ENCODE measurements at regions not wholly inside any gene's neighbourhood (a gene's known extent, or its start where the extent isn't known, plus 50 kb on each side); places are given as distances from the start of the nearest gene placed in this dataset.

DNA sequence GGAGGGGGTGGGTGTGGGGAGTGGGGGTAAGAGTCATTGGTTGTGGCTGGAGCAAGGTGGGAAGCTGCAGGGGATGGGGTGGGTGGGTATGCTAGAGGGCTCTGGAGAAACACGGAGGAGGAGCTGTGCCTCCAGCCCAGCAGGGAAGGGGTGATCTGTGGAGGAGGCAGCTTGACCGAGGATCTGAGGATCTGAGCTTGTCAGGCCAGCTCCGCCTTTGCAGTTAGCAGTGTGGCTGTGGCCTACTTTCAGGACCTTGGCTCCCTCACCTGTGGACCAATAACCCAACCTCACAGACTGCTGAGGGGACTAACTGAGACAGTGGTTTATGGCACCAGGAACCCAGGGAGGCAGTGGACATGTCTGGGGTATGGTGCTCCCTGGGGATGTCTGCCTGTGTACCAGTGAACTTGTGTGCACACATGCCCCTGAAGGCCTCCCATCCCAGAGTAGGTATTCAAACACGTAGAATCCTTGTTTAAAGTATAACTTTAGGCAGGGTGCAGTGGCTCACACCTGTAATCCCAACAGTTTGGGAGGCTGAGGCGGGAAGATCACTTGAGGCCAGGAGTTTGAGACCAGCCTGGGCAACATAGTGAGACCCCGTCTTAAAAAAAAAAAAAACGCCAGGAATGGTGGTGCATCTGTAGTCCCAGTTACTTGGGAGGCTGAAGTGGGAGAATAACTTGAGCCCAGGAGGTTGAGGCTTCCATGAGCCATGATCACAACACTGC lies 52.5 kb upstream of the LINGO1 start:
- intact Hi-C loops (cut with DNase I): no loop called here
- no peak overlapping the region for H3K4me3 ChIP-seq
- no peaks in the 10 kb centered on the region for H3K36me3 ChIP-seq
- peaks cover 2% of the 10 kb centered on the region for H3K27me3 ChIP-seq
- no peaks in the 10 kb centered on the region for H3K4me1 ChIP-seq
- DNase-seq: no peak
- TF ChIP-seq, protein P1, sequence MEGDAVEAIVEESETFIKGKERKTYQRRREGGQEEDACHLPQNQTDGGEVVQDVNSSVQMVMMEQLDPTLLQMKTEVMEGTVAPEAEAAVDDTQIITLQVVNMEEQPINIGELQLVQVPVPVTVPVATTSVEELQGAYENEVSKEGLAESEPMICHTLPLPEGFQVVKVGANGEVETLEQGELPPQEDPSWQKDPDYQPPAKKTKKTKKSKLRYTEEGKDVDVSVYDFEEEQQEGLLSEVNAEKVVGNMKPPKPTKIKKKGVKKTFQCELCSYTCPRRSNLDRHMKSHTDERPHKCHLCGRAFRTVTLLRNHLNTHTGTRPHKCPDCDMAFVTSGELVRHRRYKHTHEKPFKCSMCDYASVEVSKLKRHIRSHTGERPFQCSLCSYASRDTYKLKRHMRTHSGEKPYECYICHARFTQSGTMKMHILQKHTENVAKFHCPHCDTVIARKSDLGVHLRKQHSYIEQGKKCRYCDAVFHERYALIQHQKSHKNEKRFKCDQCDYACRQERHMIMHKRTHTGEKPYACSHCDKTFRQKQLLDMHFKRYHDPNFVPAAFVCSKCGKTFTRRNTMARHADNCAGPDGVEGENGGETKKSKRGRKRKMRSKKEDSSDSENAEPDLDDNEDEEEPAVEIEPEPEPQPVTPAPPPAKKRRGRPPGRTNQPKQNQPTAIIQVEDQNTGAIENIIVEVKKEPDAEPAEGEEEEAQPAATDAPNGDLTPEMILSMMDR (IDR thresholded peaks at IDR 0.05): no peak
- no peak overlapping the region for H3K27ac ChIP-seq
- H3K9me3 ChIP-seq: no peaks in the 10 kb centered on the region
- ATAC-seq: no peak

DNA sequence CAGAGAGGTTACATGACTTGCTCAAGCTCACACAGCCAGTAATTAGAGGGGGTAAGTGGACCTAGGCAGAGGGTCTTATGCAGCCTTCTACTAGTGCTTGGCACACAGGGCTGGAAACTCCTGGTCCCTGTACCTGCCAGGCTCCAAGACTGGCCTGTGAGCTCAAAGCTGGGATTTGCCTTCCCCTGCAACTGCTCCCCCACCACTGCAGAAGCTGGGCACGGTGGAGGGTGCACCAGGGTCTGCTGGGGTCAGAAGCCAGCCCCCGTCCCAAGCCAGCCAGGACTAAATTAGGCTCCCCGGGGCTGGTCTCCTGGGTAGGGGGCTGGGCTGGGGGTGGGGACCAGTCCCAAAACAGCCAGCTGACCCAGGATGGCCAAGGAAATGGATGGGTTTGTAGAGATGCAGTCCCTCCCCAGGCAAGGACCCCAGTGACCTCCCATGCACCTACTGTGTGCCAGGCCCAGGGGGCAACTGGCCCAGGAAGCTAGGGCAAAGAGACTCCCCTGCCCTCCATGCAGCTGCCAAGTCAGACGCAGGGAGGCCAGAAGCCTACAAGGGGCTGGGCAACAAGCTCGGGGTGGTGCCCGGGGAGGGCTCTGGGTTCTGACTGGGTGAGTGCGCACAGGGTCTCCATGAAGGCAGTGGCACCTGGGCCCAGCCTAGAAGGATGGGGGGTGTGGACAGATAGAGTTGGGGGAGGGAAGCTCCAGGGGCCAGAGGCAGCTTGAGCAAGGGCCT lies 51.8 kb upstream of the LINGO1 start:
- no peaks in the 10 kb centered on the region for H3K27me3 ChIP-seq
- intact Hi-C loops (cut with DNase I): no loop called here
- TF ChIP-seq, protein P1 (IDR thresholded peaks at IDR 0.05): no peak
- H3K36me3 ChIP-seq: no peaks in the 10 kb centered on the region
- no peak overlapping the region for H3K4me3 ChIP-seq
- no peak for DNase-seq
- no peaks in the 10 kb centered on the region for H3K4me1 ChIP-seq
- H3K9me3 ChIP-seq: no peaks in the 10 kb centered on the region
- no peak for ATAC-seq
- no peak overlapping the region for H3K27ac ChIP-seq

DNA sequence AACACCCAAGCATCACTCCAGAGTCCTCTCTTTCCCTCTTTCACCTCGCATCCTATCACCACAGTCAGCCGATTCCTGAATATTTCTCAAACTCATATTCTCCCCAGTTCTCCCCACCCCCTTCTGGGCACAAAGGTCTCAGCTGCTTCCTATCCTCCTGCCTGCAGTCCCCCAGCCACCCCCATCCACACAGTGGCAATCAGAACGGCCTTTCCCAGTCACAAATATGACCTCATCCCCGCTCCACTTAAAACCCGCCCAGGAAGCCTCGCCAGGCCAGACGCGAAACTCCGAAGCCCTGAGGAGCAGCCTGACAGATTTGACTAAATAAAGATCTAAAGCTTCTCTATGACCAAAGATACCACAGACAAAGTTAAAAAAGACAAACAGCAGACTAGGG lies 49.9 kb upstream of the LINGO1 start:
- ATAC-seq (no peak), DNase-seq (no peak)
- H3K27me3 ChIP-seq: no peaks in the 10 kb centered on the region
- no peaks in the 10 kb centered on the region for H3K4me1 ChIP-seq
- intact Hi-C loops (cut with DNase I): no loop called here
- no peak overlapping the region for H3K4me3 ChIP-seq
- H3K9me3 ChIP-seq: no peaks in the 10 kb centered on the region
- TF ChIP-seq, protein P1 (IDR thresholded peaks at IDR 0.05): no peak
- no peaks in the 10 kb centered on the region for H3K36me3 ChIP-seq
- no peak overlapping the region for H3K27ac ChIP-seq
